Astrocyte (in vitro differentiated cells and primary cell): ENCODE measurements at regions not wholly inside any gene's neighbourhood (a gene's known extent, or its start where the extent isn't known, plus 50 kb on each side); places are given as distances from the start of the nearest gene placed in this dataset.

Source experiments
- EZH2 ChIP-seq: IDR thresholded peaks from 2 replicates; pipeline ENCODE4 v1.6.1; 2012; ENCODE audit warnings: mild to moderate bottlenecking, low read length, inconsistent platforms; ENCODE audit not compliant: insufficient read depth
- TF ChIP-seq, protein P1 (sequence below): IDR thresholded peaks from 2 replicates; pipeline ENCODE4 v1.5.1; 2011; ENCODE audit warnings: low read depth, mild to moderate bottlenecking, inconsistent platforms, low read length, moderate library complexity; ENCODE audit not compliant: insufficient read depth

DNA sequence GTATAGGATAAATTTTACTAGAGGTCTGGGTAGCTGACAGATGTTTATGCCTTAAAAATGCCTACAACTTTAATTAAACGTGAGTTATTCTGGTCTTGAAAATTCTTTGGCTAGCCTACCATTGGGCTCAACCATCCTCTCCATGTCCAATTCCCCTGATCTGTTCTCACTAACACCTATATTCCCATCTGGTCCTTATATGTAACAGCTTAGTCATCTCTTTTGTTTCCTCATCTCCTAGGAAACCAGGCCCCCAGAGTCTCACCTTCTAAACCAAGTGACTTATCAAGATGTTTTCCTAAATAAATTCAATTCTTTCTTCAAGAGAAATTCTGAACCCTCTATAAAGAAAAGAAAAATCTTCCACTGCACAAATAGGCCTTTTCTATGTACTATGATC, 148.5 kb downstream of the TTC32 start:
- TF ChIP-seq, protein P1, sequence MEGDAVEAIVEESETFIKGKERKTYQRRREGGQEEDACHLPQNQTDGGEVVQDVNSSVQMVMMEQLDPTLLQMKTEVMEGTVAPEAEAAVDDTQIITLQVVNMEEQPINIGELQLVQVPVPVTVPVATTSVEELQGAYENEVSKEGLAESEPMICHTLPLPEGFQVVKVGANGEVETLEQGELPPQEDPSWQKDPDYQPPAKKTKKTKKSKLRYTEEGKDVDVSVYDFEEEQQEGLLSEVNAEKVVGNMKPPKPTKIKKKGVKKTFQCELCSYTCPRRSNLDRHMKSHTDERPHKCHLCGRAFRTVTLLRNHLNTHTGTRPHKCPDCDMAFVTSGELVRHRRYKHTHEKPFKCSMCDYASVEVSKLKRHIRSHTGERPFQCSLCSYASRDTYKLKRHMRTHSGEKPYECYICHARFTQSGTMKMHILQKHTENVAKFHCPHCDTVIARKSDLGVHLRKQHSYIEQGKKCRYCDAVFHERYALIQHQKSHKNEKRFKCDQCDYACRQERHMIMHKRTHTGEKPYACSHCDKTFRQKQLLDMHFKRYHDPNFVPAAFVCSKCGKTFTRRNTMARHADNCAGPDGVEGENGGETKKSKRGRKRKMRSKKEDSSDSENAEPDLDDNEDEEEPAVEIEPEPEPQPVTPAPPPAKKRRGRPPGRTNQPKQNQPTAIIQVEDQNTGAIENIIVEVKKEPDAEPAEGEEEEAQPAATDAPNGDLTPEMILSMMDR: no peak
- no peak for TF ChIP-seq EZH2
